ENCODE measurements at regions not wholly inside any gene's neighbourhood (a gene's known extent, or its start where the extent isn't known, plus 50 kb on each side); places are given as distances from the start of the nearest gene placed in this dataset.

- H3K4me1 Mint-ChIP-seq, result no peaks in the 10 kb centered on the region
Observed at GRCh38 chr14:61184112-61184511, 97.0 kb downstream of the TMEM30B start.

GRCh38 chr14:61183196-61183885, 97.8 kb downstream of the TMEM30B start:
- H3K27ac Mint-ChIP-seq, result no peak overlapping the region
- no peak for ATAC-seq (ENCODE audit: low read depth)
- H3K9me3 Mint-ChIP-seq, result no peaks in the 10 kb centered on the region
- no peak for DNase-seq
- H3K27me3 Mint-ChIP-seq, result peaks cover 21% of the 10 kb centered on the region
- ChIA-PET POLR2A (no interaction called here), CTCF (no interaction called here)
- H3K4me1 Mint-ChIP-seq, result no peaks in the 10 kb centered on the region
- no peaks in the 10 kb centered on the region for H3K36me3 Mint-ChIP-seq (ENCODE audit: low read depth)
- TF ChIP-seq CTCF (IDR thresholded peaks at IDR 0.05), result no peak
- H3K4me3 Mint-ChIP-seq, result no peak overlapping the region
- intact Hi-C loops (cut with micrococcal nuclease), result no loop called here

More at GRCh38 chr14:61184112-61184511, 97.0 kb downstream of the TMEM30B start:
- H3K27me3 Mint-ChIP-seq, result peaks cover 18% of the 10 kb centered on the region
- intact Hi-C loops (cut with micrococcal nuclease), result no loop called here
- CTCF ChIA-PET, result no interaction called here
- no peaks in the 10 kb centered on the region for H3K9me3 Mint-ChIP-seq
- ATAC-seq (ENCODE audit: low read depth) (no peak), DNase-seq (no peak)
- no peak overlapping the region for H3K4me3 Mint-ChIP-seq
- no peaks in the 10 kb centered on the region for H3K36me3 Mint-ChIP-seq (ENCODE audit: low read depth)
- no peak for TF ChIP-seq CTCF (IDR thresholded peaks at IDR 0.05)
- H3K27ac Mint-ChIP-seq, result no peak overlapping the region
- POLR2A ChIA-PET, result no interaction called here

- no peak for TF ChIP-seq CTCF (IDR thresholded peaks at IDR 0.05)
- no peak for ATAC-seq (ENCODE audit: low read depth)
- no peak for DNase-seq
- Mint-ChIP-seq H3K27me3 (peaks cover 18% of the 10 kb centered on the region), H3K36me3 (ENCODE audit: low read depth) (no peaks in the 10 kb centered on the region), H3K27ac (no peak overlapping the region), H3K9me3 (no peaks in the 10 kb centered on the region), H3K4me1 (no peaks in the 10 kb centered on the region), H3K4me3 (no peak overlapping the region)
- ChIA-PET POLR2A (no interaction called here), CTCF (no interaction called here)
- intact Hi-C loops (cut with micrococcal nuclease), result no loop called here
Observed at GRCh38 chr14:61179796-61180398, 101.2 kb downstream of the TMEM30B start.

- Mint-ChIP-seq H3K4me3 (no peak overlapping the region), H3K27ac (no peak overlapping the region), H3K27me3 (peaks cover 18% of the 10 kb centered on the region), H3K36me3 (ENCODE audit: low read depth) (no peaks in the 10 kb centered on the region), H3K4me1 (no peaks in the 10 kb centered on the region), H3K9me3 (no peaks in the 10 kb centered on the region)
- ChIA-PET POLR2A (no interaction called here), CTCF (no interaction called here)
- no peak for TF ChIP-seq CTCF (IDR thresholded peaks at IDR 0.05)
- DNase-seq (no peak), ATAC-seq (ENCODE audit: low read depth) (no peak)
- intact Hi-C loops (cut with micrococcal nuclease), result no loop called here
Observed at GRCh38 chr14:61179061-61179690, 102.0 kb downstream of the TMEM30B start.

- ATAC-seq (ENCODE audit: low read depth) (no peak), DNase-seq (no peak)
- POLR2A ChIA-PET, result no interaction called here
- H3K27me3 Mint-ChIP-seq, result peaks cover 18% of the 10 kb centered on the region
- CTCF ChIA-PET, result no interaction called here
- H3K36me3 Mint-ChIP-seq (ENCODE audit: low read depth), result no peaks in the 10 kb centered on the region
- intact Hi-C loops (cut with micrococcal nuclease), result no loop called here
- H3K27ac Mint-ChIP-seq, result no peak overlapping the region
- no peaks in the 10 kb centered on the region for H3K9me3 Mint-ChIP-seq
- no peak for TF ChIP-seq CTCF (IDR thresholded peaks at IDR 0.05)
- no peaks in the 10 kb centered on the region for H3K4me1 Mint-ChIP-seq
- no peak overlapping the region for H3K4me3 Mint-ChIP-seq
Observed at GRCh38 chr14:61178226-61179060, 102.7 kb downstream of the TMEM30B start.

Measured in activated B cell treated with CpG ODN at 0.5 μM for 24 hours (primary cell).